GM20000 (cell line): ENCODE measurements at regions not wholly inside any gene's neighbourhood (a gene's known extent, or its start where the extent isn't known, plus 50 kb on each side); places are given as distances from the start of the nearest gene placed in this dataset.
"Not testable (repeated sequence)": the region's sequence is repeated elsewhere in the genome, so short reads cannot be mapped to it uniquely, and the experiment has no call there.

ENCODE experiments used
- DNase-seq: peaks from one replicate; pipeline ENCODE4 v3.0.0; 2012; ENCODE audit warnings: low spot score
- TF ChIP-seq, protein P1 (sequence below): IDR thresholded peaks from 2 replicates; pipeline ENCODE4 v1.5.1; 2012; ENCODE audit warnings: mild to moderate bottlenecking, control low read depth; ENCODE audit errors: extremely low read depth, missing control alignments

DNA sequence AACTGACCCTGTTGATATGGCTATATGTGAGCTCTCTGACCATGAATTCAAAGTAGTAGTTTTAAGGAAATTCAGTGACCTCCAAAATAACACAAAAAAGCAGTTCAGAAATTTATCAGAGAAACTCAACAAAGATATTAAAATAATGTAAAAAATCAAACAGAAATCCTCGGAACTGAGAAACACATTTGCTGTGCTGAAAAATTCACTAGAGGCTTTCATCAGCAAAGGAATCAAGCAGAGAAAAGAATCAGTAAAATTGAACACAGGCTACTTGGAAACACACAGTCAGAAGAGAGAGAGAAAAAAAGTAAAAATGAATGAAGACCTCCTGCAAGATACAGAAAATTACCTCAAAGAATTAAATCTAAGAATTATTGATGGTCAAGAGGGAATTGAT lies 417.2 kb downstream of the TMEM232 start:
- TF ChIP-seq, protein P1, sequence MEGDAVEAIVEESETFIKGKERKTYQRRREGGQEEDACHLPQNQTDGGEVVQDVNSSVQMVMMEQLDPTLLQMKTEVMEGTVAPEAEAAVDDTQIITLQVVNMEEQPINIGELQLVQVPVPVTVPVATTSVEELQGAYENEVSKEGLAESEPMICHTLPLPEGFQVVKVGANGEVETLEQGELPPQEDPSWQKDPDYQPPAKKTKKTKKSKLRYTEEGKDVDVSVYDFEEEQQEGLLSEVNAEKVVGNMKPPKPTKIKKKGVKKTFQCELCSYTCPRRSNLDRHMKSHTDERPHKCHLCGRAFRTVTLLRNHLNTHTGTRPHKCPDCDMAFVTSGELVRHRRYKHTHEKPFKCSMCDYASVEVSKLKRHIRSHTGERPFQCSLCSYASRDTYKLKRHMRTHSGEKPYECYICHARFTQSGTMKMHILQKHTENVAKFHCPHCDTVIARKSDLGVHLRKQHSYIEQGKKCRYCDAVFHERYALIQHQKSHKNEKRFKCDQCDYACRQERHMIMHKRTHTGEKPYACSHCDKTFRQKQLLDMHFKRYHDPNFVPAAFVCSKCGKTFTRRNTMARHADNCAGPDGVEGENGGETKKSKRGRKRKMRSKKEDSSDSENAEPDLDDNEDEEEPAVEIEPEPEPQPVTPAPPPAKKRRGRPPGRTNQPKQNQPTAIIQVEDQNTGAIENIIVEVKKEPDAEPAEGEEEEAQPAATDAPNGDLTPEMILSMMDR, result no peak
- no peak for DNase-seq

DNA sequence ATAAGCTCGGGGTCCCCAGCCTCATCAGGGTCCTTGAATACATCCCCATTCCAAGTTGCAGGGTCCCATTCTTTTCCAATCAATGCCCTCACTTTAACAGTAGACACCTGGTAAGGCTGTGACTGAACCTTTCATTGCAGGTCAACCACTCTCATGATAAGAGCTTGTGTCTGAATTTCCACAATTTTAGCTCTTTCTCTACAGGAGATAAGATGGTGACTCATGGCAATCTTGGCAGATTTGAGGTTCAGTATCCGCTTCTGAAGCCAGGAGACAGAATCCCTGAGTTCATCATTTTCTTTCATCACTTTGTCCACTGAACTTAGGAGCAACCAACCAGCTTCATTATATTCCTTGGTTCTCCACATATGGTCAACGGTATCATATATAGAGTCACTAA lies 409.9 kb downstream of the TMEM232 start:
- DNase-seq, result not testable (repeated sequence)

DNA sequence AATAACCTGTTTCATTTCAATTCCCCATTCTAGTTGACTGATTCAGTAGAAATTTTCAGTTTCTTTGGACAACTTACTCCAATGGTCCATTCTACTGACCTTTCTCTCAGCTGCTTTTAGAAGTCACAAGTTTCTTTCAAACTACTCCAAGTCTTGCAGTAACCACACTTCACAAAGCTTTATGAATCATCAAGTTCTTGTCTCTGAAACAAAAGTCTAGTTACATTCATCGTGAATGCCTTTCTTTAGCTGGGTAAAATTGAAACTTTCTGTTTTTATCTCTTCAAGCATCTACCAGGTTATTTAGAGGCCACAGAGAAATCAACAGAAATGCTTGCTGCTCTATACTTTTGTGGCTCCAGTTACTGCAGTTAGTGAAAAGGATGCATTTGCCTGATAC lies 405.4 kb downstream of the TMEM232 start:
- TF ChIP-seq, protein P1, result no peak
- DNase-seq, result no peak

DNA sequence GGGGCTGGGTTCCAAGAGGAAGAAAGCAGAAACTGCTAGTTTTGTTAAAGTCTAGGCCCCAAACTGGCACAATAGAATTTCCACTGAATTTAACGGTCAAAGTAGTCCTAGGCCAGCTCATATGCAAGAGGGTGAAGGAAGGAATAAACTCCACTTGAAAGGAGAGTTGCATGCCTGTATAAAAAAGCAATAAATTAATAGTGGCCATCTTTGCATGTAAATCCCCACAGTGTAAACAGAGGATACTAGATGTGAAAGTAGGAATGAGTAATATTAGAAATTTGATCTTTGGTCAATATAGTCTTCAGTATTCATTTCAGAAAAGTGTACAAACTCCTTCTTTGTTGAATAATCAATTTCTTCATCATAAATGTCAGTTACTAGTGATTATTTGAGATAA lies 403.1 kb downstream of the TMEM232 start:
- no peak for DNase-seq

DNA sequence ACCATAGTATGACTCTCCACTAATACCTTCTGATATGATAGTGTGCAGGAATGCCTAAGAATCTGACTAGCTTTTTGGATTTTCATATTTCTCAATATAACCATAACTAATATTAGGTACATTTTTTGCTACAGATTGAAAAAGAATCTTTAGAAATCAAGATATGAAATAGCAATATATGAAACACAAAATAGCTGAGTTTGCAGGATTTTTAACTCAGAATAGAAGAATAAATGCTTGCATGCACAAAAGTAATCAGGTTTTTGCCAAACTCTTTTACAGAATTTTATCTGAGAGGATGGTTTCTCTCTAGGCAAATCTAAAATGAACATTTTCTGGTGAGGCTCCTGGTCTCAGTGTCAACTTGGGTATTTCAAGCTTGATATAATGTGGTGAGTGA lies 402.6 kb downstream of the TMEM232 start:
- DNase-seq, result no peak
- TF ChIP-seq, protein P1, result no peak

More for the DNA sequence above, 403.1 kb downstream of the TMEM232 start:
- TF ChIP-seq, protein P1, result no peak

DNA sequence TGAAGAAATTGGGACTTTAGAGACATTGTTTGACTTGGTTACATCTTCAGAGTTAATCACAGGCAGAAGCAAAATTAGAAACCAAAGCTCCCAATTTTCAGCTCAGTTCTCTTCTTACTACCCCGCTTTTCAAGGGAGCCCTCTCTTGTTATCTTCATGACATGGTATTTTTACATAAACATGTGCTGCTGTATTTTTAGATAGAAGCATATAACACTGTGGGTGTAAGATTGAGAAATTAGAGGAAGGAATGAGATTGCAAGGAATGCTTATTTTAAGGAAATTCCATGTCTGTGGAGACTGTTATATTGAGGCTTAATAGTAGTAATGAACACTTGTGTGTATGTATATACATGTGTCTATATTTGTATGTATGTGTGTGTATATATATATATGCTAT lies 401.6 kb downstream of the TMEM232 start:
- TF ChIP-seq, protein P1, result no peak
- no peak for DNase-seq

DNA sequence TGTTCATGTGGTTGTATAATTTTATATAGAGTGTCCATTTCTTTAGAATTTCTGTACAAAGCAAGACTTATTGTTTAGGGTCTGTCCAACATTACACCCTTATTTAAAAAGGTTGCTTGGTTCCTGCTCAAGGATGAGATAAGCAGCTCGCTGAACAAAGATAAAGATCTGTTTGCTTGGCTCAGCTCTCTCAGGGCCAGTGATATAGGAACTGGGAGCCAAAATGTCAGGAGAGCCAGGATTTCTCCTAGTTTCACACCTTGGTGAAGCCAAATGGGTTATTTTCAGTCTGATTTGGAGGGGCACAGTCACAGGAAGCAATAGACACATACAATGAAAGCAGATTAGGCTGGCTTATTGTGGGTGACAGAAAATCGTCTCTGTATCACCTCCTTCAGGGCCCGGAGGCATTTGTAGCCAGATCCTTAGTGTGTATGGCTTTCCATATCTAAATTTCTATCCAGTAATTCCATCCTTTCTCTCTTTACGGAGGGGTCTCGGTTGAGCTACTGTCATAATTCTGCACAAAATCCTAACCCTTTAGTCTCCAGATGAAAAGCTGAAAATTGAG lies 396.4 kb downstream of the TMEM232 start:
- no peak for DNase-seq
- TF ChIP-seq, protein P1, result no peak

DNA sequence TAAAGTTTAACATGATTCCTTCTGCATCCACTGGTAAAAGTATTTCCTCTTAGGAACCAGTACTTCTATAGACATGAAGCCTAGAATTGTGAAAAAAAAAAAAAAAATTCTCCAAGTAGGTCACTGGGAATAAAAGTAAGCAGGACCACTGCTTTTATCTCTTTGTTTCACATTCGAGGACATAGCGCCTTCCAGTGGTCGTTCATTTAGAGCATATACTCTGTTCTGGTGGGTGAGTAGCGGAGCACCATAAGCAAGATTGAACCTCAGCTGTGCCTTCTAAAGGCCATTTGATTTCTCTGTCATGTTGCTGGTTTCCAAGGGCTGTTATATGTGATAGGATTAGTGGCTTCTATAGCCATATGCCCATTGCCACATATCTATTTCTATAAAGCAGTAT lies 393.1 kb downstream of the TMEM232 start:
- TF ChIP-seq, protein P1, result no peak
- no peak for DNase-seq
